GM18508 (cell line): ENCODE measurements at regions not wholly inside any gene's neighbourhood (a gene's known extent, or its start where the extent isn't known, plus 50 kb on each side); places are given as distances from the start of the nearest gene placed in this dataset.

ENCODE experiments used
- ATAC-seq: cut with Tn5 transposase; IDR thresholded peaks from one replicate; pipeline ENCODE4 v1.9.1; 2021; ENCODE audit warnings: moderate number of reproducible peaks; ENCODE audit not compliant: insufficient read depth, unreplicated experiment

DNA sequence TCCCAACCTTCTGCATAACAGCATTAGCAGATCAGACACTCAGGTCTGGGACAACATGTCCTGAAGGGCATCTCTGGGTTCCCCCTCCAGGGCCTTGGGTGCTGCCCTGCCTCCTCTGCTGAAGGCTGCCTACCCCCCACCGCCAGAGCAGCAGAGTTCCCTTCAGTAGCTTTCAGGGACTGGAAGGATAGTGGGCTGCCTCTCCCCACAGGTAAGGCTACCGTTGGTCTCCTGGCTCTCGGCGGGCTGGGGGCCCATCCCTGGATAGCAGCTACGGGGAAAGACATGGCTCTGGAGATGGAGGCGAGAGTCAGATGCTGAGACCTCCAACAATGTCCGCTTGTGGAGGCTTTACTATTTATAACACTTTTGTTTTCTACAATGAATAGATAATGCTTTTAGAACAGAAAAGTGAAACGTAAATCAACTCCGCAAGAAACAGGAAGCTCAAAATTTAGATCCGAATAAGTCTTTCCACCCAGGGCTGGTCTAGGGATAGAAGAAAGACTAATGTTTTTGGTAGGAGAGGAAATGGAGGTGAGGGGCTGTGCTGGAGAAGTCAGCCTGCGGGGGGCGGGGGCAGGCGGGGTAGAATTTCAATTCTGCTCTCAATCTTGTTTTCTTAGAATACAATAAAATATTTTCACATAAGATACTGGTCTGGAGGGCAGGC is 58.4 kb downstream of the ARL4C start:
- no peak for ATAC-seq

DNA sequence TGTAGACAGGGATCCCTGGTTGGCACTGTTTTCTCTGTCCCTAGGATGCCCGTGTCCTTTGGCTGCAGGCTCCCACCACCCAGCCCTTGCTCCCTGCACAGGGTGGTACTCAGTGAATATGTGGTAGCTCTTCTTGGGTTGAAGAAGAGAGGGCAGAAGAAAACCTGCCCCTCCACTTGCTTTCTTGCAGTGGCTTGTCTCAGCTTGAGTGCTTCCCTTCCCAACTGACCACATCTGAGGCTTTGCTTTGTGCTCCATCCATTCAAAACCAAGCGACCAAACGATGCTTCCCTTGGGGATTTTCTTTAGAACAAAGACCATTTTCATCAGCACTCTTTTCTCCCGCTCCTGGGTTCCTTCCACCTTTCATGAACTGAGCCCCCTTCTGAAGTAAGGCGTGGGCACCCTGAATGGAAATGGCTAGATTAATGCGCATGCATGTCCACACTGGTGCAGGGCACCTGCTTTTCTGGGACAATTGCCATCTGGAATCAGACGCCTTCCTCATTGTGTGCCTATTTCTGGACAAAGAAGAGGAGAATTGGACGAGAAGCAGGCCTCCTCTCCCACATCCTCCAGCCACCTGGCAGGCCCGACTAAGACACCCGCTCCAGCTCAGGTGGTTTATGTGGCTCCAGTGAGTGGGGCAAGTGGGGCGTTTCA is 59.1 kb downstream of the ARL4C start:
- ATAC-seq, result no peak

DNA sequence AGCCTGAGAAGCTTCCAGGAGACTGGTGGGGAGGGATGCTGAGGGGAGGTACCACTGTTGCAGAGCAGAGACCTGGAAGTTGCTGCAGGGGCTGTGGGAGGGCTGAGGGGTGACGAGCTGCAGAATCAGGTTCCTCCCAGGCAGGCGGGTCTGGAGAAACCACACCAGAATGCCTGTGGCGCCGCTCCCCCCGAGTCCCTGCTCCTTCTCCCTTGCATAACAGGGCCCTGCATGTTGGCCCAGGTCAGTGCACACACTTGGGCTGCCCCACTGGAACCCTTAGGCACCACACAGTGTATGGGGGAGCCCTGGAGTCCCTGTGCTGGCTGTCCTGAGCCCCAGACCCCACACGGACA is 60.4 kb downstream of the ARL4C start:
- ATAC-seq, result no peak

DNA sequence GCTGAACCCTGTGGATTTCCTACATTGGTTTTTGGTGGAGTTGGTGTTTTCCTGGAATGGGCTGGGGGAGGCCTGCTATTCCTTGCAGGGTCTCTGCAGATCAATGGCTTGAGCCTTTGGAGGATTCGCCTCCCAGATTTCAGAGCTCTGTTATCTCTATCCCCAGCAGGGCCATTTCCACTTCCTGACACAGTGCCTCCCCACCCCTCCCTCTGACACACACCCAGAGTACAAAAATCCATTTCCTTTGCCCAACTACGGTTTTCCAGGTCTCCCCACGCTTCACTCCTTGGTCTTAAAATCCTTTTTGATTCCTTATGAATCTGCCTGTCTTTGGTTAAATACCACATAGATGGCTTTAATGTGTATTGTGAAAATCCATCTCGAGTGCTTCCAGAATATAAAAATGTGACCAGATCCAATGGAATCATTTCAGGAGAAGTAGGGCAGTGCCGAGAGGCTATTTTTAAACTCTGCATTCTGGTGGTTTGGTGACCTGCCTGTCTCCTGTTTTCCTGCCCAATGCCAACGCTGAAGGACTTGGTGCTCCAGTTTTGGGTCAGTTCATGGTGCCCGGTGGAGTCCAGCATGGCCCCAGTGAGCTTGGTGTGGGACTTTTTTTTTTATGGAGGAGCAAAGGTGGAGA is 60.9 kb downstream of the ARL4C start:
- ATAC-seq, result no peak

DNA sequence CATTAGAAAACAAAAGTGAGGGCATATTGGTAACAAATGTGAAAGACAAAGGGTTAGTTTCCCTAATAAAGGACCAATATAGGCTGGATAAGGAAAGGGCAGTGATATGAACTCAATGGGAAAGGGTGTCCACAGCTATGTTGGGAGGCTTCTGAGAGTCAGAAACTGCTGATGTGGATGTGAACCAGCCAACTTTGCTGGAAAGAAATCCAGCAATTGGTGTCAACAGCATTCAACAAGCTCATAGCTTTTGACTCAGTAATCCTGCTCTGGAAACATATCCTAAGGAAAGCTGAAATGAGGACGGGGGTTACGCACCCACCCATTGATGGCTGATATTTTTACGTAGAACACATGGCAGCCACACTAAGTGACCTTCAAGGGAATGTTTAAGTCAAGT is 63.7 kb downstream of the ARL4C start:
- no peak for ATAC-seq

DNA sequence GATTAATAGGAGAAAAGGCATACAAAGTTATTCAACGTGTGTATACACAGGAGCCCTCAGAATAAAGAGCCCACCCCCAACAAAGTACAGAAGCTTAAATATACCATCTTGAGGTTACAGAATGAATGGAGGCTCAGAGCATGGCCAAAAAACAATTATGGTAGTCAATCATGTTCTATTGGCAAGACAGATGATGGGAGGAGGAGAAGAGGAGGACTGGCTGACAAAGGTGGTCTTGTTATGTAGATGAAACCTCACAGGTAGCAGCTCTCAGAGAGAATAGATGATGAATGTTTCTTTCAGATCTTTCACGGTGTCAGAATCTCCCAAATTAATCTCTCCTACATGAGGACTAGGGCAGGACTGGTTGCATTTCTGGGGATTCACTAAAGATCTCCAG is 66.0 kb downstream of the ARL4C start:
- no peak for ATAC-seq

DNA sequence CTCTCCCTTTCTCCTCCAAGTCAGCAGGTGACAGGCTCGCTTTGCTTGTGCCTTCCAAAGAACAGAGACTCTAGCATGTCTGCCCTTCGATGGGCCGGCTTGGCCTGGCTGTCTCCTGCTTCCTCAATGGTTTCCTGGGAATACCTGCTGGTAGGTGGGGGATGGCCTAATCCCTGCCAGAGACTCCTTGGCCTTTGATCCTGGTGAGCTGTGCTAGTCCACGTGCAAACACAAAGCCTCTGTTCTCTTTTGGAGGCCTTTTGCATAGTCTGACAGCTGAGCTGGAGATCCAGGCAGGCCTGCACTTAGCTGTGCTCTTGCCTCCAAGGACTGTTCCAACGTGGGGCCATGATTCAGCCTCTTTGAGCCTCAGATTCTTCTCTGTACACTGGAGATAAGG is 67.6 kb downstream of the ARL4C start:
- ATAC-seq, result no peak

DNA sequence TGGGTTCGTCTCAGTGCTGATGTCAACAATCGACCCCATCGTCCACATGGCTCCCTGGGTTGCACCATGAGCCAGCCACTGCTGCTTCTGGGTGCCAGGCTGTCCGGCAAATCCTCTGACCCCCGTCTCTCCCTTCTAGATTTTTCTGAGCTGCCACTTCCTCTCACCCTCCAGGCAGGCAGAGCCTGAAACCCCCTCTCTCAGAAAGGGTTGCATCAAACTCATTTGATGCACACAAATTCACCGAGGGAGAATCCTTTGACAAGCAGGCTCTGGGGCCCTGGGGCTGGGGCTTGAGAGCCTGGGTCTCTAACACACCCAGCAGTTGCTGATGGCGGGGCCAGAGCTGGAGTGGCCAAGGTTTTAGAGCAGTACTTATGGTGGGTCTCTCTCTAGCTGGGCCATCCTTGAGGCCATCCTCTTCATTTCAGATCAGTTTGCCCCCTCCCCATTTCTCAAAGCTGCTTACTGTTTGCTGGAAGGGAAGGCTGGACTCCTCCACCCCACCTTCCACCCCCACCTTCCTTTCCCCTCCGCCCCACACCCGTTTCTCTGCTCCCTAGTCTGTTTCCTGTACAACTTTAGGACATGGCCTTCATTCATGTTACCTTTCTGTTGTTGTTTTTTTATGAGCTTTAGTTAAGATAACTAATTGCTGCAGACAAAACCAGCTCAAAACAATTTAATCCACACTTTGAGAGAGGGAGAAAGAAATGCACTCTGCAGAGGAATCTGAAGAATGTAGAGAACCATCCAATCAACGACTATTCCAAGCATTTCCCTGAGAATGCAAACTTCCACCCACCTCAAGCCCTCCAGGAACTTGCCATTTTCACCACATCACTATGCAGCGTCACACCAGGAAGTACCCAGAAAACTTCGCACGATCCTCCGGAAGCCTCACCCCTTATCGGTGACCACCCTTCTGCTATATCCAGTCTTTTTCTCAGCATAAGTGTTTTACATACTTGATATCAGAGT is 69.5 kb downstream of the ARL4C start:
- ATAC-seq, result no peak

DNA sequence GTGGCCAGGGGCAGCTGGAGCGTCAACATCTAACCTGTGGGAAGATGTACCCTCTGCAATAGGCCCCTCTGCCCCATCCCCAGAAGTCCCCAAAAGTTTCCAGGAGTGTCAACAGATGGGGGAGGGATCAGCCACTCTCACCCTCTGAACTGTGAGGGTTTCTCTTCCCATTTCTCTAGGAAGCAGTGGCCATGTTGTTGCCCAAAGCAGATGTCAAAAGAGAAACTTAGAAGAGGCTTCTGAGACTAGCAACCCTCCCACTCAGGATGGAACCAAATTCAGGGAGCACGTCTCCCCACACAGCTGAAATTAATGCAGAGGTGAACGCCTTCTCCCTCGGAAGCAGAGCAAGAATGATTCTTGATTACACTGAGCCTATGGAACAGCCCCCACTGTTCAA is 70.3 kb downstream of the ARL4C start:
- no peak for ATAC-seq

DNA sequence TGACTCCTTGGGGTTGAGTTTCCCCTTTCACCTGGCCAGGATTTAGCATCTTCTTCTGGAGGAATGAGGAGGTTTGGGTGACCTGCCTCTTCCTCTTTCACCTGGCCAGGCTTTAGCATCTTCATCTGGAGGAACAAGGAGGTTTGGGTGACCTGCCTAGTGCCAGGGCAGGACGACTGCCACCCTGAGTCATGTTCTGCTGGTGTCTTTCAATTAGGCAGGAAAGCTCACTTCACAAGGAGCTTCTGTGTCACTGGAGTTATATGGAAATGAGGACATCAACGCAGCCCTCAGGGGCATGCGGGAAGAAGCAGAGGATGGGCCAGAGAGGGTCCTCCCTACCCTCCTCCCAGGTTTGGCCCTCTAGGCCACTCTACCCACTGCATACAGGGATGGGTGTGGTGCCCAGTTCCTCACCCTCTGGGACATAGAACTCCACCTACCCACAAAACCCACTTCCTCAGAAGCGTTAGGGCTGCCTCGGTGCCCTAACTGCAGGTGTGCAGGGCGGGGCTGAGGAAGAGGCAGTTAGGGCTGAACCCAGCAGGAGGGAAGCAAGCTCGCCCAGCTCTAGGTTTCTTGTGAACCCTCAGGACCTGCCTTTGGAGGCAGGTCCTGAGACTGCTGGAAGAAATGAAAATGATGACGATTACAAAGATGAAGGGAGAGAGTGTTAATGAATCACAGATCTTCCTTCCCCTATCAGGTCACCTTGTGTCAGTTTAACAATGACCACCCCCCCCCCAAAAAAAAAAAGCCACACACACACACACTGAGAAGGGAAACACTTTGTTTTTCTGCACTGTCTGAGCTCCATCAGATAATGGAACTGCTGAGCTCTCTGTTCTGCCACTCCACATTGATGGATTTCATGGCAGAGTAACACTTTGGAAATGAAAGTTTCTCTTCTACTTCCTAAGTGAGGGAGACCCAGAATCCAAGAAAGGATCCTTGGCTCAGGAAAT is 71.0 kb downstream of the ARL4C start:
- peak; percentile 75 for ATAC-seq

DNA sequence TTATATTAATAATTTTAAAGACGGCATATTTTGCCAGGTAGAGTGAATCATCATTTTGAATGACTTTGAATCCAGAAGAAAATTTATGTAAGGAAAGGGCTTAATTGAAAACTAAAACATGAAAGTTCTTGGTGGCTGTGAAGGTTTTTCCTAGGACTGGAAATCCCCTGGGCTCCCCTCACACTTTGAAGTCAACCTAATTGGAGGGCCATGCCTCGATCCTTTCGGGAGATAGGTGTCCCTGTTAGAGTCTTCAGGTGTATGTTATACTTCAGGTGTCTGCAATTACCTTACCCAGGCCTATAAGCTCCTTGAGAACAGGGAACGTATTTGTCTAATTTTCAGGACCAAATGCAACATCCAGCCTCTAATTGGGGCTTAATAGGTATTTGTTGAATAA is 73.0 kb downstream of the ARL4C start:
- ATAC-seq, result no peak

DNA sequence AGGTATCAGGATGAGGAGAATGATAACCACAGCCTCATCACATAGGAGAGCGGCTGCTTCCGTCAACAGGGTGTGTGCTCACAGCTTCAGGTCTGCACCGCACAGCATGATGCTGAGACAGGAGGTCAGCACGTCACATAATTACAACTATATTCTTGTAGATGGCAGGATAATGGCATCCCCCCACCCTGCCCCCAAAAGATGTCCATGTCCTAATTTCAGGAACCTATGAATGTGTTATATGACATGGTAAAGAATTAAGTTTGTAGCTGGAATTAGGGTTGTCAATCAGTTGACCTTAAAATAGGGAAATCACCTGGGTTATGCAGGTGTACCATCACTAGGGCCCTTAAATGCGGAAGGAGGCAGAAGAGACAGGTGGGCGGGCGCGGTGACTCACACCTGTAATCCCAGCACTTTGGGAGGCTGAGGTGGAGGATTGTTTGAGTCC is 73.9 kb downstream of the ARL4C start:
- no peak for ATAC-seq

DNA sequence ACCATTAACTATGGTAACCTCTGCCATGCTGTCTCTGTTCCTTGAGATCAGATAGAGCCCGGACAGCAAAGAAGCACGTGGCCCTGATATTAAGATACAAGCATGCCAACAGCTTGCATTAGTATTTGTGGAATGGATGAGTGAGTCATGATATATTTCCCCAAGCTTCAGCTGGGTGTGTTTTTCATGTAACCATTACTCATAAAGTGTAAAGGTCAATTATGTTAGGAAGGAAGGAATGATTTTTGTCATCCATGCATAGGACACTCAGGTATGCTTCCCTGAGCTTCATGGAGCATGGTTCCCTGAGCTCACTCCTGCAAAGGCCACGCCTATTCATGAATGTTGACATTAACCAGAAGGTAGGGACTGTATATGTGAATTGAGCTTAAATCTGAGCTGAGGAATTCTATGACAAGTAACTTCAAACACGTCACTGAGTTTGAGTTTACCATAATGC is 74.6 kb downstream of the ARL4C start:
- ATAC-seq, result no peak

DNA sequence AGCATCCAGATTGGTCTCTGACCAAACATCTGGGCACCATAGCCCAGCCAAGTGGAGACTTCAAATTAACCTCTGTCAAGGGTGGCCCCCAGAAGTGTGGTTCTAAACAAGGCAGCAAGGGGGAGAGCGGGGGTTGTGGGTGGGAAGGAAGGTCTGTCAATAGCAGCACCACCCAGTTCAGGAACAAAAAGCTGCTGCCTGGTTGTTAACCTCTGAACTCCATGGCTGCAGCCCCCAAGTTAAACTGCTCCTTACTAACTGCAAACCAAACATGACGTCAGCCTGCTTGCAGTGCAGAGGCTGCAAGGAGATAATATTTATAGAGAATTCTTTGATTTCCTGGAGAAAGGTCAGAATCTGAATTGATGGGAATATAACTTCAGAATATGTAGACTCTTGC is 76.5 kb downstream of the ARL4C start:
- no peak for ATAC-seq

DNA sequence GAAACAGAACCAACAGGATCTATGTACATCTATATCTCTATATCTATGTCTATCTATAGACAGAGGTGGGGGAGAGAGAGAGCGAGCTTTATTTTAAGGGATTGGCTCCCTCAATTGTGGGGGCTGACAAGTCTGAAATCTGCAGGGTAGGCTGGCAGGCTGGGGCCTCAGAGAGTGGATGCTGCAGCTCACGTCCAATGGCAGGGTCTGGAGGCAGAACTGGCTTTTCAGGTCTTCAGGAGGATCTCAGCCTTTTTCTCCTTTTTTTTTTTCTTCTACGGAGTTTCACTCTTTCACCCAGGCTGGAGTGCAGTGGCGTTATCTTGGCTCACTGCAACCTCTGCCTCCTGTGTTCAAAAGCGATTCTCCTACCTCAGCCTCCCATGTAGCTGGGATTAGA is 77.2 kb downstream of the ARL4C start:
- ATAC-seq, result no peak

DNA sequence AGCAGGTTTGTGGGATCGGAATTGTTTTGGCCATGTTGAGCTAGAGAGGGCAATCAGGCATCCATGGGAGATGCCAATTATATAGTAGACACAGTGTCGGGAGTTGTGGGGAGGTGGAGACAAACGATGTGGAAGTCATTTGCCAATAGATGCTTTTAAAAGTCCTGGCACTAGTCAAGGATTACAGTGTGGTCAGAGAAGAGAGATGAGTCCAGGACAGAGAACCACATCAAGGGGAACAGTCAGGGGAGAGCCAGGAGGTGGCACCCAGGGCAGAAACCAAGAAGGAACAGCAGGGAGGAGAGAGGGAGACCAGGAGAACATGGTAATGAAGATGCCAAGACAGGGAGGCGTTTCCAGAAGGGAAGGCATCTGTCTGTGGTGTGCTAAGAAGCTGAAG is 81.2 kb downstream of the ARL4C start:
- ATAC-seq, result no peak

DNA sequence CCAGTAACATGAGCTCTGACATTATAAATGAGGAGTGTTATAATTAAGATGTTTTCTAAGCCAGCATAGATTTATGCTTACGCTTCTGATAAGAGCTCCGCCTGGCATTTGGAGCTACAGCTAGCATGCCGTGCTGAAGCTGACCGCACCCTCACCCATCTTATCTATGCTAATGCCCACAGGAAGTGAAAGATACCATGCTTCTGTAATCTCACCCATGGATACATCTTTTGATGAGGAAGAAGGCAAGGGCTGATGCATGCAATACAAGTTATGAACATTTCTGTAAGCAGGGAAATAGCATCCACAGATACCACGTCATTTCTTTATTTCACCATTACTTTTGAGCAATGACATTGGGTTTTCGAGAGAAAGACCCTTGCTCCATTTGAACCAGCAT is 82.3 kb downstream of the ARL4C start:
- ATAC-seq, result no peak

DNA sequence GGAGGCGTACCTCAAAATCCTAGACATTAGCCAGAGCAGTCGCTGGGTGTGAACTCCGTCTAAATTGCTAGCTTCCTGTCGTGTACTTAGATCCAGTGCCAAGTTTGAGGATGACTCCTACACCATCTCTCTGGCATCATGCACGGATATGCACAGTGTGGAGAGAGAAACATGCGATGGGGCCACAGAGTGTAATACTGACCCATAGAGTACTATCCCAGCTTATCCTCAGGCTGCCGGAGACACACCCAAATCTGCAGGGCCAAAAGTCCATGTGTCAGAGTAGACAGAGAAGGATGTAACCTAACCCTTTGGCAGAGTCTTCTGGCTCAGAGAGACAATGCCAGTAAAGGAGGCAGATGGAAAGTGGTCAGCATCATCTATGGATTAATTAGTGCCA is 84.2 kb downstream of the ARL4C start:
- no peak for ATAC-seq

DNA sequence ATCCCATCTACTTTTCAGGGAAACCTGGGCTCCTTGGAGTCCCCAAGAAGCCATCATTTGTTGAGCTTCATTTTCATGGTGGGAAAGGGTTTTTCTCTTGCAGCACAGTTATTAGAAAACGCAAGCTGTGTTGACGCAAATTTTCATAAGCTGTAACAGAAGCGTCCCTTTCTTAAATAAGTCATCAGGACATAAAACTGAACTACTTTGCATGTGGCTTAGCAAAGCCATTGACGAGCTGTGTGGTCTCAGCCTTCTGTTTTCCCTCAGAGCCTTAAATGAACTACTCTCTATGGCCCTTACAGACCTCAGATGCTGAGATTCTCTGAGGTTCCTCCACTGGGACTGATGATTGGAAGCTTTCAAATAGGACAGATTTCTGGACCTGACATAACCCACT is 85.1 kb downstream of the ARL4C start:
- ATAC-seq, result no peak

DNA sequence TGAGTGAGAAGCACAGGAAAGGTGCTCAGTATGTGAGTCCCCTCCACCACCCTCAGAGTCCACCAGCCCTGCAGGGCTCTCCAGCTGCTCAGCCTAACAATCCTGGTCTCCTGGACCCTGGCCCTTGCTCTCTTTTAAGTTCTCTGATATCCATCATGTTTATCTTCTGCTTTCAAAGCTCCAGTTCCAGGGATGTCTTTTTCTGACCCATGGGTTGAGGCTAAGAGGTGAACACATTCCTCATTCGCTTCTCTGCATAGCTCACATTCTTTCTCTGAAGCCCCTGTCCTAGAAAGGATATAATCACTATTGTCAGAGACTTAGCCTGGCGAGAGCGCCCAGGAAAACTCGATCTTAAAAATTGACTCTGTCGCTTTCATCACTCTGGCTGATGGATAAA is 86.4 kb downstream of the ARL4C start:
- no peak for ATAC-seq
